Osteoblast (primary cell): ENCODE measurements at regions not wholly inside any gene's neighbourhood (a gene's known extent, or its start where the extent isn't known, plus 50 kb on each side); places are given as distances from the start of the nearest gene placed in this dataset.

Experiments
- DNase-seq: peaks from one replicate; pipeline ENCODE4 v3.0.0; 2011; ENCODE audit warnings: low spot score, mixed read lengths; ENCODE audit not compliant: insufficient read length; ENCODE audit errors: missing footprints
- H2AFZ ChIP-seq: 2 replicates; pipeline ENCODE4 v1.6.0; 2011; ENCODE audit warnings: mild to moderate bottlenecking, low read length
- H3K27ac ChIP-seq: 2 replicates; pipeline ENCODE4 v1.5.1; 2011; ENCODE audit warnings: mild to moderate bottlenecking, low read depth, low read length, moderate library complexity
- H3K27me3 ChIP-seq: 2 replicates; pipeline ENCODE4 v1.6.0; 2012; ENCODE audit warnings: mild to moderate bottlenecking, control low read depth, inconsistent platforms, low read length, moderate library complexity; ENCODE audit not compliant: insufficient read depth
- H3K36me3 ChIP-seq: 2 replicates; pipeline ENCODE4 v1.5.1; 2011; ENCODE audit warnings: mild to moderate bottlenecking, low read length, control low read depth, moderate library complexity; ENCODE audit not compliant: insufficient read depth
- H3K4me1 ChIP-seq: 2 replicates; pipeline ENCODE4 v1.5.1; 2011; ENCODE audit warnings: mild to moderate bottlenecking, low read length, control low read depth, moderate library complexity; ENCODE audit not compliant: insufficient read depth
- H3K4me2 ChIP-seq: 2 replicates; pipeline ENCODE4 v1.6.0; 2011; ENCODE audit warnings: mild to moderate bottlenecking, low read length; ENCODE audit not compliant: insufficient read depth
- H3K4me3 ChIP-seq: fragments of 200-600 bp; sonication (generic); 3 replicates; pipeline ENCODE4 v1.5.1; 2012; ENCODE audit warnings: mild to moderate bottlenecking, low read length, inconsistent platforms; ENCODE audit not compliant: insufficient read depth
- H3K79me2 ChIP-seq: 2 replicates; pipeline ENCODE4 v1.6.0; 2012; ENCODE audit warnings: mild to moderate bottlenecking, low read length, control low read depth, inconsistent platforms; ENCODE audit not compliant: insufficient read depth
- H3K9me3 ChIP-seq: 2 replicates; pipeline ENCODE4 v1.5.1; 2011; ENCODE audit warnings: low read depth, low read length, control low read depth
- H4K20me1 ChIP-seq: 2 replicates; pipeline ENCODE4 v1.6.0; 2012; ENCODE audit warnings: mild to moderate bottlenecking, low read length, control low read depth; ENCODE audit not compliant: insufficient read depth
- CTCF ChIP-seq: IDR thresholded peaks from 2 replicates; pipeline ENCODE4 v1.5.1; 2011; ENCODE audit warnings: mild to moderate bottlenecking, low read depth, low read length, moderate library complexity; ENCODE audit errors: extremely low read depth

- no peak for TF ChIP-seq CTCF
- Histone ChIP-seq H3K4me2 (no peak overlapping the region), H3K4me1 (no peaks in the 10 kb centered on the region), H3K9me3 (no peaks in the 10 kb centered on the region), H3K36me3 (no peaks in the 10 kb centered on the region), H3K27me3 (no peaks in the 10 kb centered on the region), H4K20me1 (no peaks in the 10 kb centered on the region), H3K27ac (no peak overlapping the region), H3K79me2 (no peaks in the 10 kb centered on the region), H2AFZ (no peak overlapping the region), H3K4me3 (no peak overlapping the region)
- no peak for DNase-seq
Observed at GRCh38 chr10:3660753-3661152, 124.3 kb downstream of the KLF6 start.

GRCh38 chr10:3659203-3659917 lies 125.6 kb downstream of the KLF6 start:
- H3K9me3 ChIP-seq: no peaks in the 10 kb centered on the region

GRCh38 chr10:3658766-3659165 lies 126.2 kb downstream of the KLF6 start:
- no peak overlapping the region for H3K4me2 ChIP-seq
- no peaks in the 10 kb centered on the region for H4K20me1 ChIP-seq
- no peak overlapping the region for H3K4me3 ChIP-seq
- no peak overlapping the region for H2AFZ ChIP-seq
- H3K9me3 ChIP-seq: no peaks in the 10 kb centered on the region
- no peak for DNase-seq
- H3K27ac ChIP-seq: no peak overlapping the region
- no peaks in the 10 kb centered on the region for H3K79me2 ChIP-seq
- peaks cover 3% of the 10 kb centered on the region for H3K4me1 ChIP-seq
- TF ChIP-seq CTCF: no peak
- no peaks in the 10 kb centered on the region for H3K36me3 ChIP-seq
- no peaks in the 10 kb centered on the region for H3K27me3 ChIP-seq

More at GRCh38 chr10:3659203-3659917, 125.6 kb downstream of the KLF6 start:
- Histone ChIP-seq H3K4me2 (no peak overlapping the region), H3K4me1 (peaks cover 2% of the 10 kb centered on the region), H3K27me3 (no peaks in the 10 kb centered on the region), H2AFZ (no peak overlapping the region), H3K27ac (no peak overlapping the region), H3K79me2 (no peaks in the 10 kb centered on the region), H3K36me3 (no peaks in the 10 kb centered on the region), H3K4me3 (no peak overlapping the region), H4K20me1 (no peaks in the 10 kb centered on the region)
- no peak for TF ChIP-seq CTCF
- DNase-seq: no peak

- Histone ChIP-seq H3K4me3 (no peak overlapping the region), H3K9me3 (no peaks in the 10 kb centered on the region), H3K4me2 (no peak overlapping the region), H2AFZ (no peak overlapping the region), H4K20me1 (no peaks in the 10 kb centered on the region), H3K79me2 (no peaks in the 10 kb centered on the region), H3K36me3 (no peaks in the 10 kb centered on the region), H3K27me3 (no peaks in the 10 kb centered on the region), H3K4me1 (peaks cover 3% of the 10 kb centered on the region), H3K27ac (no peak overlapping the region)
- no peak for DNase-seq
- TF ChIP-seq CTCF: no peak
Observed at GRCh38 chr10:3656214-3656613, 128.8 kb downstream of the KLF6 start.
